ENCODE measurements at regions not wholly inside any gene's neighbourhood (a gene's known extent, or its start where the extent isn't known, plus 50 kb on each side); places are given as distances from the start of the nearest gene placed in this dataset.

GRCh38 chr2:163255086-163255485 lies 416.5 kb upstream of the KCNH7 start (continued):
- TF ChIP-seq JUNB (CRISPR knock-in tag; conservative IDR thresholded peaks at IDR 0.05) (no peak), BHLHE40 (IDR thresholded peaks at IDR 0.05; ENCODE audit: low read length) (no peak), GTF2E2 (tag; IDR thresholded peaks at IDR 0.05) (no peak), XRCC4 (IDR thresholded peaks at IDR 0.05; ENCODE audit: extremely low read depth, insufficient read depth, insufficient read length) (no peak), ZNF3 (CRISPR knock-in tag; IDR thresholded peaks at IDR 0.05) (no peak), NFE2L1 (tag; IDR thresholded peaks at IDR 0.05; ENCODE audit: borderline replicate concordance, low read depth) (no peak), CSDE1 (IDR thresholded peaks at IDR 0.05) (no peak)

DNA sequence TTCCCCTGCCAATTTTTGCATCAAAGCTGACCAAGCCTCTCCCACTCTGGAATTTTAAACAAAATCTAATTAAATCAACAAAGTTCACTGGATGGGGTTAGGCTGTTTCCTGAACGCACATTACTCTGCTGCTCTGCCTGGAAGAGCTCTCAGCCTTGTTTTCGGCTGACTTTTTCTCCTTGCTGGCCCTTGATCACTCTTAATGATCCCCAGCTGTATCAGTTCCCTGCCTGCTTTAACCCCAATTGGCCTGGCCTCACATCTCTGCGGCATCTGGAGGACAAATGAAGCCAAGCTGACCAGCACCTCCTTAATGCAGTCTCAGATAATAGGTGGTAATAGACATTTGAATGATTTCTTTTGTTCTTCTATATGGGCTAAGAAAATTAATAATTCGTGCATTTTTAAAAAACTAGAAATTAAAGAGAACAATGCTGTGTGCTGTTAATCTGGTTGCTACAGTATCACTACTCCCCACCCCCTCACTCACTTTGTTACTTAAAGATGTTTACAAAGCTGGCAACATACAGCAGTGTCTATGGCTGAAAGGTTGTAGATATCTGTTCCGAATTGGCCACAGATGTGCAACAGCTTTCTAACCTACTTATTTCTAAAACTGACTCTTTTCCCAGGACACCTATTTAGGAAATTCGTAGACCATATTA lies 415.2 kb upstream of the KCNH7 start:
- Histone ChIP-seq H3K9me1 (ENCODE audit: control insufficient read depth, insufficient read depth, low read length) (no peaks in the 10 kb centered on the region), H3K27me3 (ENCODE audit: control insufficient read depth in 2 of 2, insufficient read depth in 2 of 2, low read length in 2 of 2) (no peaks in the 10 kb centered on the region), H2AFZ (ENCODE audit: low read depth, low read length) (no peak overlapping the region), H4K20me1 (replicated peaks; ENCODE audit: control insufficient read depth, insufficient read depth, low read length) (no peaks in the 10 kb centered on the region), H3K9me3 (replicated peaks; ENCODE audit: control insufficient read depth, insufficient read depth, low read depth, low read length) (no peaks in the 10 kb centered on the region), H3K4me3 (no peak overlapping the region), H3K79me2 (ENCODE audit: control insufficient read depth, insufficient read depth, low read length) (no peaks in the 10 kb centered on the region), H3K36me3 (ENCODE audit: control insufficient read depth, insufficient read depth, low read length) (no peaks in the 10 kb centered on the region), H3K9ac (ENCODE audit: insufficient read depth in 1 of 2, low read depth in 2 of 2, low read length in 2 of 2) (no peak overlapping the region), H3K27ac (ENCODE audit: extremely low read depth, low read depth, low read length) (no peak overlapping the region), H3K4me1 (replicated peaks in 1 of 2; ENCODE audit: control insufficient read depth in 2 of 2, insufficient read depth in 2 of 2, low read length in 2 of 2) (no peaks in the 10 kb centered on the region), H3K4me2 (ENCODE audit: insufficient read depth, low read length) (no peak overlapping the region)
- in situ Hi-C loops (cut with MboI) = no loop called here
- DNase-seq (ENCODE audit: extremely low read depth in 1 of 4, low spot score in 3 of 4) = no peak
- TF ChIP-seq CXXC5 (CRISPR knock-in tag; IDR thresholded peaks at IDR 0.05) (no peak), TEAD1 (CRISPR knock-in tag; IDR thresholded peaks at IDR 0.05) (no peak), ZNF12 (CRISPR knock-in tag; IDR thresholded peaks at IDR 0.05) (no peak), TAF15 (IDR thresholded peaks at IDR 0.05; ENCODE audit: low read depth, low read length) (no peak), HMGN3 (IDR thresholded peaks at IDR 0.05; ENCODE audit: borderline replicate concordance, extremely low read depth, insufficient read length, low read depth, low read length) (no peak), ZFX (CRISPR knock-in tag; IDR thresholded peaks at IDR 0.05) (no peak), STAT5B (CRISPR knock-in tag; IDR thresholded peaks at IDR 0.05) (no peak), ZNF316 (IDR thresholded peaks at IDR 0.05) (no peak), TAF9B (IDR thresholded peaks at IDR 0.05; ENCODE audit: partially characterized antibody) (no peak), KDM1A (IDR thresholded peaks at IDR 0.05) (no peak), CTBP1 (IDR thresholded peaks at IDR 0.05; ENCODE audit: borderline replicate concordance) (no peak)
- TF ChIP-seq, protein P1, sequence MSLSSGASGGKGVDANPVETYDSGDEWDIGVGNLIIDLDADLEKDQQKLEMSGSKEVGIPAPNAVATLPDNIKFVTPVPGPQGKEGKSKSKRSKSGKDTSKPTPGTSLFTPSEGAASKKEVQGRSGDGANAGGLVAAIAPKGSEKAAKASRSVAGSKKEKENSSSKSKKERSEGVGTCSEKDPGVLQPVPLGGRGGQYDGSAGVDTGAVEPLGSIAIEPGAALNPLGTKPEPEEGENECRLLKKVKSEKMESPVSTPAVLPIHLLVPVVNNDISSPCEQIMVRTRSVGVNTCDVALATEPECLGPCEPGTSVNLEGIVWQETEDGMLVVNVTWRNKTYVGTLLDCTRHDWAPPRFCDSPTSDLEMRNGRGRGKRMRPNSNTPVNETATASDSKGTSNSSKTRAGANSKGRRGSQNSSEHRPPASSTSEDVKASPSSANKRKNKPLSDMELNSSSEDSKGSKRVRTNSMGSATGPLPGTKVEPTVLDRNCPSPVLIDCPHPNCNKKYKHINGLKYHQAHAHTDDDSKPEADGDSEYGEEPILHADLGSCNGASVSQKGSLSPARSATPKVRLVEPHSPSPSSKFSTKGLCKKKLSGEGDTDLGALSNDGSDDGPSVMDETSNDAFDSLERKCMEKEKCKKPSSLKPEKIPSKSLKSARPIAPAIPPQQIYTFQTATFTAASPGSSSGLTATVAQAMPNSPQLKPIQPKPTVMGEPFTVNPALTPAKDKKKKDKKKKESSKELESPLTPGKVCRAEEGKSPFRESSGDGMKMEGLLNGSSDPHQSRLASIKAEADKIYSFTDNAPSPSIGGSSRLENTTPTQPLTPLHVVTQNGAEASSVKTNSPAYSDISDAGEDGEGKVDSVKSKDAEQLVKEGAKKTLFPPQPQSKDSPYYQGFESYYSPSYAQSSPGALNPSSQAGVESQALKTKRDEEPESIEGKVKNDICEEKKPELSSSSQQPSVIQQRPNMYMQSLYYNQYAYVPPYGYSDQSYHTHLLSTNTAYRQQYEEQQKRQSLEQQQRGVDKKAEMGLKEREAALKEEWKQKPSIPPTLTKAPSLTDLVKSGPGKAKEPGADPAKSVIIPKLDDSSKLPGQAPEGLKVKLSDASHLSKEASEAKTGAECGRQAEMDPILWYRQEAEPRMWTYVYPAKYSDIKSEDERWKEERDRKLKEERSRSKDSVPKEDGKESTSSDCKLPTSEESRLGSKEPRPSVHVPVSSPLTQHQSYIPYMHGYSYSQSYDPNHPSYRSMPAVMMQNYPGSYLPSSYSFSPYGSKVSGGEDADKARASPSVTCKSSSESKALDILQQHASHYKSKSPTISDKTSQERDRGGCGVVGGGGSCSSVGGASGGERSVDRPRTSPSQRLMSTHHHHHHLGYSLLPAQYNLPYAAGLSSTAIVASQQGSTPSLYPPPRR (CRISPR knock-in tag; IDR thresholded peaks at IDR 0.05; ENCODE audit: borderline replicate concordance) = no peak
- FAIRE-seq = no peak
- POLR2A ChIA-PET = no interaction called here
- intact Hi-C loops (cut with micrococcal nuclease) = no loop called here
- BruUV-seq (replicated peaks) = no TSS peak
- no peak for ATAC-seq
- WGBS (ENCODE audit: insufficient coverage, low coverage, missing lambda C conversion rate) = 1% methylated on average over 6 of the region's 6 CpGs
- CTCF ChIA-PET (ENCODE audit: low intra/inter-chr PET ratio) = no interaction called here
